Prostate gland (tissue), 2 donors: ENCODE measurements at regions not wholly inside any gene's neighbourhood (a gene's known extent, or its start where the extent isn't known, plus 50 kb on each side); places are given as distances from the start of the nearest gene placed in this dataset.

ENCODE experiments used
- DNase-seq: peaks from one replicate; pipeline ENCODE4 v3.0.0-alpha.2; 2019; ENCODE audit warnings: low spot score
- H3K27ac ChIP-seq, 2 donors: fragments of 200-600 bp; sonication (generic); 2 replicates each; pipeline ENCODE4 v1.5.1; 2017 to 2019
- H3K27me3 ChIP-seq: fragments of 200-600 bp; sonication (generic); replicated peaks from 2 replicates; pipeline ENCODE4 v1.5.1; 2019; ENCODE audit not compliant: insufficient read depth
- H3K36me3 ChIP-seq, 2 donors: fragments of 200-600 bp; sonication (generic); 1 replicate in 1 of 2; 2 replicates in 1 of 2; pipeline versions ENCODE4 v1.5.1 to v1.8.1; 2017 to 2019
- H3K4me1 ChIP-seq: fragments of 200-600 bp; sonication (generic); replicated peaks from 2 replicates; pipeline ENCODE4 v1.5.1; 2019
- H3K4me3 ChIP-seq, 2 donors: fragments of 200-600 bp; sonication (generic); 2 replicates each; pipeline ENCODE4 v1.5.1; 2017 to 2019
- H3K9me3 ChIP-seq: fragments of 200-600 bp; sonication (generic); 2 replicates; pipeline ENCODE4 v1.5.1; 2017
- CTCF ChIP-seq, 4 experiments: fragments of 200-600 bp in 2 of 4; fragments of 450-650 bp in 2 of 4; sonication (generic) in 2 of 4; IDR thresholded peaks; 1 replicate in 3 of 4; 2 replicates in 1 of 4; pipeline ENCODE4 v1.5.1; 2016 to 2019; ENCODE audit warnings: antibody characterized with exemption in 4 of 4, mild to moderate bottlenecking in 2 of 4, moderate library complexity in 2 of 4
- POLR2A ChIP-seq: fragments of 450-650 bp; IDR thresholded peaks from one replicate; pipeline ENCODE4 v1.6.1; 2016; ENCODE audit warnings: antibody characterized with exemption, mild to moderate bottlenecking
- POLR2AphosphoS5 ChIP-seq: sonication (generic); formaldehyde crosslinking; IDR thresholded peaks from one replicate; pipeline ENCODE4 v1.6.1; 2017; ENCODE audit warnings: antibody characterized with exemption
- WGBS: methylation state at CpG from one replicate; pipeline ENCODE4 v1.1.5; 2018; 5-methylcytosine and 5-hydroxymethylcytosine counted together
- intact Hi-C: fragments of 100-400 bp; cut with DNase I; formaldehyde crosslinking; loops from one replicate; pipeline ENCODE4 v1.14.2; 2022

GRCh38 chr9:79220251-79220650, 351.5 kb upstream of the TLE4 start:
- intact Hi-C loops, result no loop called here
- WGBS, result 92% methylated on average over 1 of the region's 1 CpG
- no peaks in the 10 kb centered on the region for H3K9me3 ChIP-seq
- TF ChIP-seq POLR2AphosphoS5 (no peak), POLR2A (no peak), CTCF (IDR thresholded peaks at IDR 0.05) (no peak)
- no peak for DNase-seq
- H3K4me3 ChIP-seq, result no peak overlapping the region
- no peaks in the 10 kb centered on the region for H3K27me3 ChIP-seq
- no peak overlapping the region for H3K27ac ChIP-seq
- no peaks in the 10 kb centered on the region for H3K4me1 ChIP-seq
- H3K36me3 ChIP-seq, result no peaks in the 10 kb centered on the region

- Histone ChIP-seq H3K4me3 (no peak overlapping the region), H3K27ac (no peak overlapping the region), H3K4me1 (no peaks in the 10 kb centered on the region), H3K9me3 (no peaks in the 10 kb centered on the region), H3K36me3 (no peaks in the 10 kb centered on the region), H3K27me3 (no peaks in the 10 kb centered on the region)
- 87% methylated on average over 1 of the region's 1 CpG for WGBS
- intact Hi-C loops, result no loop called here
- TF ChIP-seq POLR2AphosphoS5 (no peak), POLR2A (no peak), CTCF (IDR thresholded peaks at IDR 0.05) (no peak)
- no peak for DNase-seq
These were observed 351.1 kb upstream of the TLE4 start for GRCh38 chr9:79220666-79221065.

DNA sequence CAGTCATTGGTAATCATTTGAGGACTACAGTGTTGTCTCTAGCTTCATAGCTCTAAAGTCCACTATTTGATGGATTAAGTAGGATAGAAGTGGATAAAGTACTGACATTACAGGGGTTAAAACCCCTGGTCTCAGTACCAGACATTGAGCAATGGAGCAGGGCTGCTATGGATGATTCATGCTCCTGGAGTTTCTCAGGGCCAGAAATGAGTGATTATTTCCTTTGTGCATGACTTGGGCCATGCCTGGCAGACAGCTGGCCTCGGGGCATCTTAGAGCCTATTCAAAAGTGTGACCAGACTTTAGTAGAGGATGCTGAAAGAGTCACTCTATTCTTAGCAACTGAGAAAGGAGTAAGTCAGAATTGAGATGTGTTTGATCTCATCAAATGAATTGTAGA, 350.7 kb upstream of the TLE4 start:
- TF ChIP-seq POLR2A (no peak), CTCF (IDR thresholded peaks at IDR 0.05) (no peak), POLR2AphosphoS5 (no peak)
- H3K27ac ChIP-seq, result no peak overlapping the region
- intact Hi-C loops, result no loop called here
- H3K9me3 ChIP-seq, result no peaks in the 10 kb centered on the region
- no peak for DNase-seq
- no peaks in the 10 kb centered on the region for H3K36me3 ChIP-seq
- no peak overlapping the region for H3K4me3 ChIP-seq
- H3K4me1 ChIP-seq, result no peaks in the 10 kb centered on the region
- no peaks in the 10 kb centered on the region for H3K27me3 ChIP-seq
- WGBS, result 71% methylated on average over 1 of the region's 1 CpG

GRCh38 chr9:79222483-79222882, 349.3 kb upstream of the TLE4 start:
- Histone ChIP-seq H3K27me3 (no peaks in the 10 kb centered on the region), H3K4me1 (no peaks in the 10 kb centered on the region), H3K27ac (no peak overlapping the region), H3K9me3 (no peaks in the 10 kb centered on the region), H3K4me3 (no peak overlapping the region), H3K36me3 (no peaks in the 10 kb centered on the region)
- TF ChIP-seq POLR2AphosphoS5 (no peak), POLR2A (no peak), CTCF (IDR thresholded peaks at IDR 0.05) (no peak)
- no peak for DNase-seq
- 87% methylated on average over 2 of the region's 2 CpGs for WGBS
- intact Hi-C loops, result no loop called here

GRCh38 chr9:79224672-79225433, 346.9 kb upstream of the TLE4 start:
- no peak for DNase-seq
- no peak overlapping the region for H3K27ac ChIP-seq
- intact Hi-C loops, result no loop called here
- H3K36me3 ChIP-seq, result no peaks in the 10 kb centered on the region
- WGBS, result 94% methylated on average over 3 of the region's 3 CpGs
- H3K9me3 ChIP-seq, result no peaks in the 10 kb centered on the region
- no peaks in the 10 kb centered on the region for H3K4me1 ChIP-seq
- TF ChIP-seq POLR2AphosphoS5 (no peak), CTCF (IDR thresholded peaks at IDR 0.05) (no peak), POLR2A (no peak)
- H3K27me3 ChIP-seq, result no peaks in the 10 kb centered on the region
- H3K4me3 ChIP-seq, result no peak overlapping the region
